OCI-LY1 (cell line): ENCODE measurements at regions not wholly inside any gene's neighbourhood (a gene's known extent, or its start where the extent isn't known, plus 50 kb on each side); places are given as distances from the start of the nearest gene placed in this dataset.

Experiments
- CTCF ChIP-seq: fragments of 200-600 bp; sonication (generic), shearing (Covaris generic); IDR thresholded peaks from 2 replicates; pipeline ENCODE4 v1.5.1; 2017; ENCODE audit warnings: mild to moderate bottlenecking, antibody characterized with exemption, low read length, moderate library complexity, mixed read lengths
- EZH2 ChIP-seq: fragments of 200-600 bp; sonication (generic), shearing (Covaris generic); IDR thresholded peaks from 2 replicates; pipeline ENCODE4 v1.8.0; 2017; ENCODE audit warnings: borderline replicate concordance, mixed run types, mild to moderate bottlenecking, antibody characterized with exemption, low read length, moderate library complexity, mixed read lengths

GRCh38 chr15:77731945-77732344 lies 99.2 kb upstream of the LINGO1 start:
- TF ChIP-seq EZH2 = no peak
- no peak for TF ChIP-seq CTCF
